Transverse colon (tissue), 4 donors: ENCODE measurements at regions not wholly inside any gene's neighbourhood (a gene's known extent, or its start where the extent isn't known, plus 50 kb on each side); places are given as distances from the start of the nearest gene placed in this dataset.
"Not testable (repeated sequence)": the region's sequence is repeated elsewhere in the genome, so short reads cannot be mapped to it uniquely, and the experiment has no call there.

Source experiments
- DNase-seq: peaks from one replicate; pipeline ENCODE4 v3.0.0-alpha.2; 2019
- H3K27ac ChIP-seq, 4 donors: fragments of 200-600 bp; sonication (generic); 2 replicates each; pipeline ENCODE4 v1.5.1; 2016 to 2018; ENCODE audit warnings: inconsistent platforms in 4 of 4
- H3K27me3 ChIP-seq: fragments of 200-600 bp; sonication (generic); 2 replicates; pipeline ENCODE4 v1.5.1; 2017; ENCODE audit warnings: inconsistent platforms
- H3K36me3 ChIP-seq, 4 donors: fragments of 200-600 bp; sonication (generic); 2 replicates each; pipeline ENCODE4 v1.5.1; 2017 to 2019; ENCODE audit warnings: inconsistent platforms in 4 of 4
- H3K4me1 ChIP-seq, 4 donors: fragments of 200-600 bp; sonication (generic); 2 replicates each; pipeline ENCODE4 v1.5.1; 2017 to 2020; ENCODE audit warnings: inconsistent platforms in 4 of 4
- H3K4me3 ChIP-seq, 4 donors: fragments of 200-600 bp; sonication (generic); 1 replicate in 1 of 4; 2 replicates in 3 of 4; pipeline versions ENCODE4 v1.5.1 to v1.6.1; 2017 to 2019; ENCODE audit warnings: inconsistent platforms in 4 of 4
- H3K9me3 ChIP-seq, 2 donors: fragments of 200-600 bp; sonication (generic); 2 replicates each; pipeline ENCODE4 v1.5.1; 2017 to 2019; ENCODE audit warnings: inconsistent platforms in 2 of 2
- CTCF ChIP-seq, 5 experiments: fragments of 200-600 bp in 3 of 5; fragments of 450-650 bp in 2 of 5; sonication (generic) in 3 of 5; IDR thresholded peaks; 1 replicate in 2 of 5; 2 replicates in 3 of 5; pipeline ENCODE4 v1.5.1; 2016 to 2017; ENCODE audit warnings: antibody characterized with exemption in 5 of 5, inconsistent platforms in 3 of 5, mild to moderate bottlenecking in 2 of 5, moderate library complexity in 1 of 5
- EP300 ChIP-seq: sonication (generic); formaldehyde crosslinking; IDR thresholded peaks from one replicate; pipeline ENCODE4 v1.6.1; 2017; ENCODE audit warnings: antibody characterized with exemption, low read depth
- POLR2A ChIP-seq: fragments of 450-650 bp; IDR thresholded peaks from one replicate; pipeline ENCODE4 v1.6.1; 2016; ENCODE audit warnings: antibody characterized with exemption, mild to moderate bottlenecking, moderate library complexity
- POLR2AphosphoS5 ChIP-seq, 3 donors: sonication (generic); formaldehyde crosslinking; IDR thresholded peaks; one replicate each; pipeline ENCODE4 v1.6.1; 2016; ENCODE audit warnings: antibody characterized with exemption in 3 of 3
- whole genome bisulfite sequencing, 2 donors: methylation state at CpG; one replicate each; pipeline ENCODE4 v1.1.5; 2018; ENCODE audit warnings: low coverage in 1 of 2; 5-methylcytosine and 5-hydroxymethylcytosine counted together
- in situ Hi-C, 4 donors: fragments of 200-750 bp; cut with MboI; loops; one replicate each; pipeline versions ENCODE4 v1.15.0 to v1.15.1; 2017; ENCODE audit warnings: low sequenced_read_pairs in 3 of 4, low pct_ligation_motif_present in 1 of 4, low pct_unique_long_range_greater_than_20kb in 1 of 4
- intact Hi-C: fragments of 100-400 bp; cut with DNase I; formaldehyde crosslinking; loops from one replicate; pipeline ENCODE4 v1.15.1; 2023; ENCODE audit warnings: low total_unique reads

DNA sequence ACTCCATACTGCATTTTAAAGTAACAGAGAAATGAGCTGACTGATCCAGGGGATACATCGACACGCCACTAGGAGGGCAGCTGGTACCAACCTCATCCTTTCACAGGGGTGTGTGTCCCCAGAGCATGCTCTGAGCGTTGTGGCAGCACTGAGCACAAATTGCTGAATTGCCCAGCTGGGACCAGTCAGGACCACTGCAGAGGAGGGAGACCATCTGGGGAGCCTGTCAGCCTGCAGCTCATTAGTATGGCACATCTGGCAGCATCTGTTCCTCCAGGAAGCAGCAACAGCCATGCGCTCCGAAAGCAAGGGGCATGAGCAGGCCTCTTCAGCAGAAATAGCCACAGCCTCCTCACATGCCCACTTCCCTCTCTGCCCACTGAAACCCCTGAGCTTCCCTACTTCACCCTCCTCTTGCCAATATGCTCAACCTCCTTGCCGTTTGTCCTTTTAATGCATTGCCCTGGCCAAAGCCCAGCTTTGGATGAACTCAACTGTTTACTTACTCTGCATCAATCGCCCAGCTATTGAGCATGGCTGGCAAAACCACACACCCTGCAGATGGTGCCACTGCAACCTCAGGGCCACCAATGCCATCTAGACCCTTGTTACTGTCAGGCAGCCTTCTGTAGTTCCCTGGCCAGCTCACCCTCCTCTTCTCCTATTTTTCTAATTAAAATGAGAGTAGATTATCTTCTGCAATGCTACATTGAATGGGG lies 77.6 kb upstream of the NEDD9 start:
- TF ChIP-seq POLR2A (no peak), POLR2AphosphoS5 (IDR thresholded peaks at IDR 0.05) (no peak), EP300 (no peak), CTCF (IDR thresholded peaks at IDR 0.05) (no peak)
- 75% methylated on average over 7 of the region's 7 CpGs; no CpG with 5 or more reads in 1 of the 2 donors for WGBS, 2 donors

GRCh38 chr6:11307226-11307625 lies 74.8 kb upstream of the NEDD9 start:
- Histone ChIP-seq H3K27me3 (no peaks in the 10 kb centered on the region), H3K27ac (no peak overlapping the region), H3K9me3 (no peaks in the 10 kb centered on the region), H3K4me3 (no peak overlapping the region), H3K36me3 (no peaks in the 10 kb centered on the region), H3K4me1 (no peaks in the 10 kb centered on the region)
- in situ Hi-C loops: no loop called here
- WGBS, 2 donors: 82% methylated on average over 3 of the region's 3 CpGs
- TF ChIP-seq CTCF (IDR thresholded peaks at IDR 0.05) (no peak), POLR2A (no peak), EP300 (no peak), POLR2AphosphoS5 (IDR thresholded peaks at IDR 0.05) (no peak)
- intact Hi-C loops: no loop called here
- no peak for DNase-seq

More for the DNA sequence above, 77.6 kb upstream of the NEDD9 start:
- H3K4me1 ChIP-seq: no peaks in the 10 kb centered on the region
- DNase-seq: no peak
- H3K27ac ChIP-seq: no peak overlapping the region
- in situ Hi-C loops (no loop called here), intact Hi-C loops (no loop called here)
- no peaks in the 10 kb centered on the region for H3K9me3 ChIP-seq
- no peaks in the 10 kb centered on the region for H3K27me3 ChIP-seq
- no peaks in the 10 kb centered on the region for H3K36me3 ChIP-seq
- no peak overlapping the region for H3K4me3 ChIP-seq

GRCh38 chr6:11304946-11305345 lies 72.5 kb upstream of the NEDD9 start:
- Histone ChIP-seq H3K4me3 (no peak overlapping the region), H3K27me3 (no peaks in the 10 kb centered on the region), H3K4me1 (no peaks in the 10 kb centered on the region), H3K36me3 (no peaks in the 10 kb centered on the region), H3K27ac (no peak overlapping the region), H3K9me3 (peaks cover 0 to 4% of the 10 kb centered on the region in 2 donors)
- DNase-seq: no peak
- intact Hi-C loops (no loop called here), in situ Hi-C loops (no loop called here)
- no peak for TF ChIP-seq POLR2AphosphoS5 (IDR thresholded peaks at IDR 0.05)
- TF ChIP-seq CTCF (IDR thresholded peaks at IDR 0.05): no peak
- no peak for TF ChIP-seq POLR2A
- TF ChIP-seq EP300: no peak
- 41 to 51% methylated on average over 3 of the region's 3 CpGs for WGBS, 2 donors

- H3K27me3 ChIP-seq, intact Hi-C loops, H3K36me3 ChIP-seq, H3K9me3 ChIP-seq, H3K4me3 ChIP-seq, DNase-seq, in situ Hi-C loops, H3K27ac ChIP-seq: not testable (repeated sequence)
- H3K4me1 ChIP-seq: peaks cover 0 to 14% (median 5%) of the 10 kb centered on the region in 4 donors
- 83% methylated on average over 5 of the region's 5 CpGs for WGBS, 2 donors
Observed at GRCh38 chr6:11299876-11300428, 67.5 kb upstream of the NEDD9 start.

GRCh38 chr6:11299421-11299784 lies 66.9 kb upstream of the NEDD9 start:
- DNase-seq, H3K9me3 ChIP-seq, in situ Hi-C loops, H3K27ac ChIP-seq, H3K27me3 ChIP-seq, H3K36me3 ChIP-seq, H3K4me3 ChIP-seq, intact Hi-C loops: not testable (repeated sequence)
- peaks cover 0 to 14% (median 5%) of the 10 kb centered on the region in 4 donors for H3K4me1 ChIP-seq
- WGBS, 2 donors: 84 to 94% methylated on average over 2 to 5 of the region's 5 CpGs
